LNCAP (cell line): ENCODE measurements at regions not wholly inside any gene's neighbourhood (a gene's known extent, or its start where the extent isn't known, plus 50 kb on each side); places are given as distances from the start of the nearest gene placed in this dataset.
A peak's percentile ranks its signal among the peaks of the same experiment; 100 is the strongest.

Source experiments
- TF ChIP-seq, protein P1 (sequence below): fragments of 450-650 bp; IDR thresholded peaks from 2 replicates; pipeline ENCODE4 v1.5.1; 2017; ENCODE audit warnings: mild to moderate bottlenecking

DNA sequence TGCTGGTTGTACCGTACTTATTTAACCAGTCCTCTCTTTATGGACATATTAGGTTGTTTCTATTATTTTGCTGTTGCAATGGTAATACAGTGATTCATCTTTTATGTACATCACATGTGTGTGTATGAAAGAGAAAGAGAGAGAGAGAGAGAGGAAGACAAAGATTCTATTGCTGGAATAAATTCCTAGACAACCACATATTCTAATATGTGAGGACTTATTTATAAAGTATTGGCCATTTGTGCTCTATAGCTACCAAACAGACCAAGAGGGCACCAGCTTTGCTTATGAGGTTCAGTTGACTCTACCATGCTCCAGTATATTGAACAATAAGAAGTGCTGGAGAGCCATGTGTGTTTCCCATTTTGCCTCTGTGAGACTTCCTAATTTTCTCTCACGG is 513.5 kb downstream of the DMAC1 start:
- TF ChIP-seq, protein P1, sequence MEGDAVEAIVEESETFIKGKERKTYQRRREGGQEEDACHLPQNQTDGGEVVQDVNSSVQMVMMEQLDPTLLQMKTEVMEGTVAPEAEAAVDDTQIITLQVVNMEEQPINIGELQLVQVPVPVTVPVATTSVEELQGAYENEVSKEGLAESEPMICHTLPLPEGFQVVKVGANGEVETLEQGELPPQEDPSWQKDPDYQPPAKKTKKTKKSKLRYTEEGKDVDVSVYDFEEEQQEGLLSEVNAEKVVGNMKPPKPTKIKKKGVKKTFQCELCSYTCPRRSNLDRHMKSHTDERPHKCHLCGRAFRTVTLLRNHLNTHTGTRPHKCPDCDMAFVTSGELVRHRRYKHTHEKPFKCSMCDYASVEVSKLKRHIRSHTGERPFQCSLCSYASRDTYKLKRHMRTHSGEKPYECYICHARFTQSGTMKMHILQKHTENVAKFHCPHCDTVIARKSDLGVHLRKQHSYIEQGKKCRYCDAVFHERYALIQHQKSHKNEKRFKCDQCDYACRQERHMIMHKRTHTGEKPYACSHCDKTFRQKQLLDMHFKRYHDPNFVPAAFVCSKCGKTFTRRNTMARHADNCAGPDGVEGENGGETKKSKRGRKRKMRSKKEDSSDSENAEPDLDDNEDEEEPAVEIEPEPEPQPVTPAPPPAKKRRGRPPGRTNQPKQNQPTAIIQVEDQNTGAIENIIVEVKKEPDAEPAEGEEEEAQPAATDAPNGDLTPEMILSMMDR: no peak

DNA sequence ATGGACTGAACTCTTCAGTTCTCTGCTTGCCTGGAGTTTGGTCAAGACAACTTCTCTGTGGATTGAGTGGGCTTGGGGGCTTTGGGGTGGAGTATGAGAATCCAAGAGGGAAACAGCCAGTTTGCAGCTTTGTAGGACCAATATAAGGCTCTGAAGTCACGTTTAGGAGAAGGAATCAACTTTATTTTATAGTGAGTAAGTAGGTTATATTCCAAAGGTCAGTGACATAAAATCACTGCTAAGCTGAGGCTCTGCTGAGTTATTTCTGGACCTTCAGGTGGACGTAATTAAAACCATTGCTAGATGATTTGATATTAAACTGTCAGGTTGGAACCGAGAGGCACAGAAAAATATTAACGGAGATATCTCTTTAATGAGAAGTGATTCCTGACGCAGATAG is 514.4 kb downstream of the DMAC1 start:
- TF ChIP-seq, protein P1: no peak

DNA sequence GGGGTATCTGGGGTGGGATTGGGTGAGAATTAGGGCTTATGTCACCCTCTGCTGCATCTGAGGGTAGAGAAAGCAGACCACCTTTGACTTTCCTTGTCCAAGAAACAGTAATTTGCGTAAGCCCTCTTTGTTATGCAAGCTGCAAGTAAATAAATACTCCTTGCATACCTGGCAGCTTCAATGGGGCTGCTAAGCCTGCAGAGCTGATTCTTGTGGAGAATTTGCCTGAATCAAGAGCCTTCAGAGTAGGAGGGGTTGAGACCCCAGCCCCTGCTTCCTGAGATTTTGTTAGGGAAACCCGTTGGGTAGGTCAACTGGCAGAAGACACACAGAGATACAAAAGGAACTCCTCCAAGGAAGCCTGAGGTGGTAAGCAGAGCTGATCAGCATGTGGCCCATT is 515.1 kb downstream of the DMAC1 start:
- TF ChIP-seq, protein P1: no peak

DNA sequence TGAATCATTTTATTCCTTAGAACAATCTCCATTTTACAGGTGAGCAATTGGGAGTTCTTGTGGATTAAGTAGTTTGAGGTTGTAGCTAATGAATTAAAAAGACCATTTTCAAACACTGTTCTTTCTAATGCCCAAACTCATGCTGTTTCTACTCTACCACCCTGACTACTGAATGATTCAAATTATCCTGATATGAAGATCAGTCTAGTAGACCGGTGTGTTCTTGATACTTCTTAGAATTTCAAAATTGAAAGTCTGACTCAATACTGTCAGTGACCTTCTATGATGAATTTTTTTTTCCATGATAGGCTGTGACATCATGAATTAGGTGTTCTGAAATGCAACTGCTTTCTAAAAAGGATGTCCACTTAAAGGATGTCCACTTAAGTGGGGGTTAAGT is 515.5 kb downstream of the DMAC1 start:
- TF ChIP-seq, protein P1: no peak

DNA sequence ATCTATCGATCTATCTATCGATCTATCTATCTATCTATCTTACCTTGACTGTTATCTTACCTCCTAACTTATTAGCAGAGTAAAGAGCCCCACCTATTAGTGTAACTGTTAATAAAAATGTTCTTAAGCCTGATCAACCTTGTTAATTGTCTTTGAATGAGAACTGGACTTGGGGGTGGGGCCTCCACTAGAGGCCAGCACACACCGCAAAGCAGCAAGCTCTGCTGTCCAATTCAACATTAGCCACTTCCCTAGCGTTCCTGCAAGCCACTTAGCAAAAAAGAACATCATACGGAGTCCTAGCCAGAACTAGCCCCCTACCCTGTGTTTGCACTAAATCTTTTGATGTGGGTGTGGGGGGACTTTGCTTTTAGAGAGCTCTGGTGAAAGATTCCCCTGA is 515.8 kb downstream of the KDM4C start:
- TF ChIP-seq, protein P1: peak; percentile 37; the same call in 1 of the 2 replicates

DNA sequence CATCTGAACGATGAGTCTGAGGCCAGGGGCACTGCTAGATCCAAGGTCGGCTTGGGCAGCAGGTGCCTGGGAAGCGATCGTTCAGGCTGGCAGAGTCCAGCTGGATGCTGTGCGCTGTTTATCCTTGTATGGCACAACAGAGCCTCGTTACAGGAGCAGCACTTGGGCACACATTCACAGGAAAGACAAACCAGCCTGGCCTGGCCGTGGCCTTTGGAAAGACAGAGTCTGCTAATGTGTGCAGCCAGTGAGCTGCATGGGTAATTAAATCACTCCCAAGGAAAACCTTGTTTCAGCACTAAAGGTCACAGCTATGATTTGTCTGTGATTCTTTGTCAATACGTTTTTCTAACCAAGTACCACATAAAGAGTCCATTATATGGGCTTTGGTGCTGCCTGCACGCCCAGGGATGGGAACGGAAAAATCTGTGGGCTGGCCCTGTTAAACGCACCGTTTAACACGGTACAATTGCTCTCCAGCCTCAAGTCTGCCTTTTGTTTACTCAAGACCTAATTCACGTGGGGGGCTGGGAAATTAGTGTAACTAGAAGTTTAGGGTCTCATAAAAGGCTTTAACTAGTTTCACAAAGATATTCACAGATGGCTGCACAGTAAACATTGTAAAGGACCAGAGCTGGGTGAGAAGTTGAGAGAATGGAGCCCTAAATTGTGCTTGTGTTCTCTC is 509.3 kb downstream of the KDM4C start:
- TF ChIP-seq, protein P1: no peak

DNA sequence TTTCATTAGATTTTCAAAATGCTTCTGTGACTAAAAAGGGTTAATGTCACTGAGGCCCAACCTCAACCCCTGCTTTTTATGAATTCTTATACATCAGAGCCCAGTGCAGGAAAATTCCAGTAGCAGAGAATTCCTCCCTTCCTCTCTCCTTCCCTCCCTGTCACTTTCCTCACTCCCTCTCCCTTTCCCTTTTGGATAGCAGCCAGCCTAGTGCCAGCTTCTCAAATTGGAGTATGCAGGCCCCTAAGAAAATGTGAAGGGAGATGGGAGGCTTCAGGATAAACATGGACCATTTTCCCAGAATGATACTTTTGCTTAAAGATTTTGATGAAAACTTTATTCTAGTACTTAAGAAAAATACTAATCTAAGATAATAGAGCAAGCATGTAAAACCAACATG is 507.4 kb downstream of the KDM4C start:
- TF ChIP-seq, protein P1: no peak
